HG02943 (cell line): ENCODE measurements at regions not wholly inside any gene's neighbourhood (a gene's known extent, or its start where the extent isn't known, plus 50 kb on each side); places are given as distances from the start of the nearest gene placed in this dataset.
"Not testable (repeated sequence)": the region's sequence is repeated elsewhere in the genome, so short reads cannot be mapped to it uniquely, and the experiment has no call there.

ENCODE experiments used
- ATAC-seq: cut with Tn5 transposase; IDR thresholded peaks from one replicate; pipeline ENCODE4 v1.9.1; 2021; ENCODE audit warnings: mild to moderate bottlenecking, low read depth, moderate library complexity; ENCODE audit not compliant: unreplicated experiment

GRCh38 chr11:122405547-122406341, 249.8 kb upstream of the UBASH3B start:
- no peak for ATAC-seq

GRCh38 chr11:122404571-122404970, 251.0 kb upstream of the UBASH3B start:
- ATAC-seq = no peak

DNA sequence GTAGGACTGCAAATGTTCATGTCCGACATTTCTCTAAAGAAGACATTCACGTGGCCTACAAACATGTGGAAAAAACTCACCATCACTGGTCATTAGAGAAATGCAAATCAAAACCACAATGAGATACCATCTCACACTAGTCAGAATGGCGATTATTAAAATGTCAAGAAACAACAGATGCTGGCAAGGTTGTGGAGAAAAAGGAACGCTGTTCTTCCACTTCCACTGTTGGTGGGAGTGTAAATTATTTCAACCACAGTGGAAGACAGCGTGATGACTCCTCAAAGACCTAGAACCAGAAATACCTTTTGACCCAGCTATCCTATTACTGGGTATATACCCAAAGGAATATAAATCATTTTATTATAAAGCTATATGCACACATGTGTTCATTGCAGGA, 253.9 kb upstream of the UBASH3B start:
- ATAC-seq = not testable (repeated sequence)

GRCh38 chr11:122399375-122399774, 256.1 kb upstream of the UBASH3B start:
- ATAC-seq = no peak

- ATAC-seq = no peak
Observed at GRCh38 chr11:122398851-122399250, 256.7 kb upstream of the UBASH3B start.

- ATAC-seq = no peak
Observed at GRCh38 chr11:122398167-122398566, 257.4 kb upstream of the UBASH3B start.

GRCh38 chr11:122395282-122395681, 260.2 kb upstream of the UBASH3B start:
- no peak for ATAC-seq

DNA sequence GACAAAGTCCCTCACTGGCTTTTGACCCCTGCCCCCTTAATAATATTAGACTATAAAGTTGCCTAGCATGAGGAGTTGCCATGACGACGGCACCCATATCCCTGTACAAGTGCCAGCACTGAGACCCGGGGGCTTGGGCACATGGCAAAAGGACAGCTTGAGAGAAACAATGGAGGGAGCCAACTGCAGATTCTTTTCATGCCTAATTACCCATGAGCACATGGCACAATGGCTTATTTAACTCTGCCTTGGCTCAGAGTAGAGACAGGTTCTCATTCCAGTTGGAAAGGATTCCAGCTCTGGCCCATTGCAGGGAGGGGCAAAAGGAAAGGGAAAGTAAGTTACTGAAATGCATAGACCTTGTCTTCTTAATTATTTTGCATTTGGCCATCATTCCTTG, 261.2 kb upstream of the UBASH3B start:
- no peak for ATAC-seq

- ATAC-seq = no peak
Observed at GRCh38 chr11:122393209-122393860, 262.2 kb upstream of the UBASH3B start.

DNA sequence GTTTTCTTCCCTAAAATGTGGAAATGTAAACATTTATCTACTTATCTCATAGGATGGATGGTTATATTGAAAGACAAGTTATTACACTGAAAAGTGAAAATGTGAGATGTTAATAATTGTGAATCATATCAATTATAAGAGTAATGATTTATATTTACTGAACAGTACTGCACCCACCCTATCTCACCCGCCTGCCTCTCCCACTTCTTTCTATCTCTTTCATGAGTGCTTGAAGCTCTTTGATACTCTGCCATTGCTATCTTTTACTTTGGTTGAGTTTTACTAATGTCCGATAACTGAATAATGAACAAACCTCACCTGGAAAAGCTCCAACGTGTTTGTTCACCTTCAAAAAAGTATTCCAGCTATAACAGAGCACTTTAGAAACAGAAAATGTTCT, 263.0 kb upstream of the UBASH3B start:
- no peak for ATAC-seq

GRCh38 chr11:122391049-122391448, 264.5 kb upstream of the UBASH3B start:
- no peak for ATAC-seq

DNA sequence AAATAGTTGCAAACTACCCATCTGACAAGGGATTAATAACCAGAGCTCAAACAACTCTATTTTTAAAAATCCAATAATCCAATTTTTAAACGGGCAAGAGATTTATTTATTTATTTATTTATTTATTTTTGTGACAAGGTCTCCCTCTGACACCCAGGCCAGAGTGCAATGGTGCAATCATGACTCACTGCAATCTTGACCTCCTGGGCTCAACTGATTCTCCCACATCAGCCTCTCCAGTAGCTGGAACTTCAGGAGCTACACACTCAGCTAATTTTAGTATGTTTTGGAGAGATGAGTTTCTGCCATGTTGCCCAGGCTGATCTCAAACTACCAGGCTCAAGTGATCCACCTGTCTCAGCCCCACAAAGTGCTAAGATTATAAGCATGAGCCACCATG, 267.2 kb upstream of the BLID start:
- no peak for ATAC-seq

- ATAC-seq = no peak
Observed at GRCh38 chr11:122375687-122376399, 259.8 kb upstream of the BLID start.

- no peak for ATAC-seq
Observed at GRCh38 chr11:122368796-122369195, 252.8 kb upstream of the BLID start.

DNA sequence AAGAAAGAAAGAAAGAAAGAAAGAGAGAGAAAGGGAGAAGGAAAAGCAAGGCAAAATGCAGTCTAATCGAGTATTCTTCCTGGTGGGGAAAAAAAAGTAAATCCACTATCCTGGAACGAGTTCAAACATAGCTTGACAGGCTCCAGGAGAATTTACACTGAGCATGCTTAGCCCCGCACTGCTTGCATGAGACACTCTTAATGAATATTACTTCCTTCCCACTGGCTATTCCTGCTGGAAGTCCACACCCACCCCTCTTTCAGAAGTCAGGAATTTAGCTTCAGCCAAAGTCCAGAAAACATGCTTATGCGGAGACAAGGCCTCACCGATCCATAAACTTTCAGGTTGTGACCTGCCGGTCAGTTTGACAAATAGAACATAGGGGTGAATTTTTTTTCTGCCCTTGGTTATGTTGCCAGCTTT, 251.8 kb upstream of the BLID start:
- ATAC-seq = no peak

GRCh38 chr11:122365610-122366360, 249.8 kb upstream of the BLID start:
- ATAC-seq = no peak

DNA sequence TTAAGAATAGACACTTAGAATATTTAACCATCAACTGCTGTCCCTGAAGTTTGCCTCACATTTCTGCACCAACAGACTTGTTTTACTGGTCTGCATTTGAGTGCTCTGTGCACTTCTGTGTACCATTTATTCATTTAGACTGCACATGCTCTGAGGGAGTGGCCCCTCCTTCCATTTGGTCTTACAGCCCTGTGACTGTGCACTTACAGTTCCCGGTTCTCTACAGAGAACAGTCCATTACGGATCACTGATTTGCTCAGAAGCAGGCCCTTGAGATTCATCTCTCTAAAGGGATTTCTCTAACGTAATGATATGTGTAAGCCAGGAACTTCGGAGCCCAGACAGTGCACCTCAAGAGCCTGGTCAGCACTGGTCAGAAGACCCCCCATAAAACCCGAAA, 247.3 kb upstream of the BLID start:
- no peak for ATAC-seq

- no peak for ATAC-seq
Observed at GRCh38 chr11:122362381-122362780, 246.4 kb upstream of the BLID start.

DNA sequence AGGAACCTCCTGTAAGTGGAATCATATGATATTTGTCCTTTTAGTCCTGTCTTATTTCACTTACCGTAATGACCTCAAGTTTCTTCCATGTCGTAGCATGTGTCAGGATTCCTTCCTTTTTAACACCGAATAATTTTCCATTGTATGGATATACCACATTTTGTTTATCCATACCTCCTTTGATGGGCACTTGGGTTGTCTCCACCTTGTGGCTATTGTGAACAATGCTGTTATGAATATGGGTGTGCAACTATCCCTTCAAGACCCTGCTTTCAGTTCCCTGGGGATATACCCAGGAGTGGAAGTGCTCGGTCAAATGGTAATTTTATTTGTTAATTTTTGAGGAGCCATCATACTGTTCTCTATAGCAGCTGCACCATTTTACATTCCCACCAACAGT, 244.9 kb upstream of the BLID start:
- no peak for ATAC-seq

GRCh38 chr11:122359081-122359571, 243.1 kb upstream of the BLID start:
- no peak for ATAC-seq

DNA sequence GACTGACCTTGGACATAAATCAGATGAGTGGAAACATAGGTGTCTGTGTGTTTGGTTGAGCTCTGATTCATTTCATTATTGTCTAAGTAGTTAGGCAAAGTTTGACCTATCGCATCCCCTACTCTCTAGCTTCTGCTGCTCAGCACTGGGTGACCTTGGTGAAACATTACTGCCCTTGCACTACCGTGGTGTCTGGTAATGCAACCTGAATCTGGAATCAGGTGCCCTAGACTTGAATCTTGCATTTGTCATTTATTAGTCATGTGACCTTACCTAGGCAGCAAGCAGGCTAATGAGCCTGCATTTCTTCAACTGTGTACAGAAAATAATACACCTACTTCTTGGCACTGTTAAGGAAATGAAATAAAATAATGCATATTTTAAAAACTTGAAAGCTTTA, 242.3 kb upstream of the BLID start:
- no peak for ATAC-seq
